ENCODE measurements at regions not wholly inside any gene's neighbourhood (a gene's known extent, or its start where the extent isn't known, plus 50 kb on each side); places are given as distances from the start of the nearest gene placed in this dataset.

DNA sequence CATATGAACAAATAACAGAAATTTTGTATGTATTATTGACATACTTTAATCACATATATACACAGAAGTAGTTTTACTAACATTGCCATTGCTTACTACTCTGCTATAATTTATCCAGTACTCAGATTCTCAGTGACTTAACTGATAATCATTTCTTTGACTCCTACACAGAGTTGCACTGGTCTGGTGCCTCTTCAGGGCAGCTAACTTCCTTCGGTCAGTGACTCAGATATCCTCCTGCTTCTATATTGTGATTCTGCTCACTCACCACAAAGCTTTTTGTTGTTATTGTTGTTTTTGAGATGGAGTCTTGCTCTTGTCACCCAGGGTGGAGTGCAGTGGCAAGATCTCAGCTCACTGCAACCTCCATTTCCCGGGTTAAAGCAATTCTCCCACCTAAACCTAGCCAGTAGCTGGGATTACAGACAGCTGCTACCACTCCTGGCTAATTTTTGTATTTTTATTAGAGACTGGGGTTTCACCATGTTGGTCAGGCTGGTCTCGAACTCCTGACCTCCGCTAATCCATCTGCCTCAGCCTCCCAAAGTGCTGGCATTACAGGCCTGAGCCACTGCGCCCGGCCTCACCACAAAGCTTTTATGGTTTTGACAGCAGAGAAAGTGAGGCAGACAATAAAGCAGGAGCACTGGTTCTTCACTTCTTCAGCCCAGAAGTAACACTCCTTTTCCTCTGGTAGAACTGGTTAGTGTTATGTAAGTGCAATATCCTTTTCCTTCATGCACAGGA lies 499.3 kb downstream of the EPHA5 start:
- no peak overlapping the region for H3K4me3 Mint-ChIP-seq
- TF ChIP-seq, protein P1, sequence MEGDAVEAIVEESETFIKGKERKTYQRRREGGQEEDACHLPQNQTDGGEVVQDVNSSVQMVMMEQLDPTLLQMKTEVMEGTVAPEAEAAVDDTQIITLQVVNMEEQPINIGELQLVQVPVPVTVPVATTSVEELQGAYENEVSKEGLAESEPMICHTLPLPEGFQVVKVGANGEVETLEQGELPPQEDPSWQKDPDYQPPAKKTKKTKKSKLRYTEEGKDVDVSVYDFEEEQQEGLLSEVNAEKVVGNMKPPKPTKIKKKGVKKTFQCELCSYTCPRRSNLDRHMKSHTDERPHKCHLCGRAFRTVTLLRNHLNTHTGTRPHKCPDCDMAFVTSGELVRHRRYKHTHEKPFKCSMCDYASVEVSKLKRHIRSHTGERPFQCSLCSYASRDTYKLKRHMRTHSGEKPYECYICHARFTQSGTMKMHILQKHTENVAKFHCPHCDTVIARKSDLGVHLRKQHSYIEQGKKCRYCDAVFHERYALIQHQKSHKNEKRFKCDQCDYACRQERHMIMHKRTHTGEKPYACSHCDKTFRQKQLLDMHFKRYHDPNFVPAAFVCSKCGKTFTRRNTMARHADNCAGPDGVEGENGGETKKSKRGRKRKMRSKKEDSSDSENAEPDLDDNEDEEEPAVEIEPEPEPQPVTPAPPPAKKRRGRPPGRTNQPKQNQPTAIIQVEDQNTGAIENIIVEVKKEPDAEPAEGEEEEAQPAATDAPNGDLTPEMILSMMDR (IDR thresholded peaks at IDR 0.05) = no peak
- DNase-seq = no peak
- no peaks in the 10 kb centered on the region for H3K27me3 Mint-ChIP-seq (ENCODE audit: low read depth, poor library complexity)
- no peaks in the 10 kb centered on the region for H3K36me3 Mint-ChIP-seq (ENCODE audit: low read depth)
- no peaks in the 10 kb centered on the region for H3K4me1 Mint-ChIP-seq
- H3K9me3 Mint-ChIP-seq = peaks cover 7% of the 10 kb centered on the region
- no peak overlapping the region for H3K27ac Mint-ChIP-seq

DNA sequence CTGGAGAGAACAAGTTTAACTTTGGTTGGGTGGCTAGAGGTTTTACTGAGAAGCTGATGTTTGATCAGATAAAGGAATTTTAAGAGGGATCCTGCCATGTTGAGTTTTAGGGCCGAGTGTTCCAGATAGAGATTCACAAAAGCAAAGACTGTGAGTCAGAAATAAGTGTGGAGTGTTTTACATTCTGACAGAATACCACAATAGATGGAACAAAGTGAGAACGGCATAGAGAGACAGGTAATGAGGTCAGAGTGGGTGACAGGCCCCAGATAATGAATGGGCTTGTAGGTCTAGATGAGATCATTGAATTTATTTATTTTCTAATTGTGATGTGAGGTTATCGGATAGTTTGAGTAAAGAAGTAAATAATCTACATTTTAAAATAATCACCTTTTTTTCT lies 502.6 kb downstream of the EPHA5 start:
- DNase-seq = no peak
- TF ChIP-seq, protein P1 (IDR thresholded peaks at IDR 0.05) = no peak
- H3K4me3 Mint-ChIP-seq = no peak overlapping the region
- no peaks in the 10 kb centered on the region for H3K27me3 Mint-ChIP-seq (ENCODE audit: low read depth, poor library complexity)
- H3K27ac Mint-ChIP-seq = no peak overlapping the region
- no peaks in the 10 kb centered on the region for H3K4me1 Mint-ChIP-seq
- H3K36me3 Mint-ChIP-seq (ENCODE audit: low read depth) = no peaks in the 10 kb centered on the region
- no peaks in the 10 kb centered on the region for H3K9me3 Mint-ChIP-seq

DNA sequence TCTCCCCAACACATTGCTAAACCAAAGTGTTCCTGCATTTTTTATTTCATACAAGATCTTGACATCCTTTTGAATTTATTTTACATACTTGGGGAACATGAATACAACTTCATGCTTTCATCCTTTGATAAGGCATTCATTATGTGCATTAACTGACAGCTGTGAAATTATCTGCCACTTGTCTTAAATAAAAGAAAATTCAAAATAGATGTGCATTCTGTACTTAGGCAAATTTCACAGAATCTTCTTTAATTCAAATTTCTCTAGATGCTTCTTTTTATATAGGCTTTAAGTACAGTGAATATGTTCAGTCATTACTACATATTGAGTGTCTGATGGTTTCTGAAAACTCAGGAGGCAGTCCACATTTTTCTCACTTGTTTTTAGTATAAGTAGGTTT lies 518.1 kb downstream of the EPHA5 start:
- Mint-ChIP-seq H3K9me3 (peaks cover 5% of the 10 kb centered on the region), H3K27ac (no peak overlapping the region), H3K4me1 (no peaks in the 10 kb centered on the region), H3K36me3 (ENCODE audit: low read depth) (no peaks in the 10 kb centered on the region), H3K4me3 (no peak overlapping the region), H3K27me3 (ENCODE audit: low read depth, poor library complexity) (no peaks in the 10 kb centered on the region)
- TF ChIP-seq, protein P1 (IDR thresholded peaks at IDR 0.05) = no peak
- DNase-seq = no peak

DNA sequence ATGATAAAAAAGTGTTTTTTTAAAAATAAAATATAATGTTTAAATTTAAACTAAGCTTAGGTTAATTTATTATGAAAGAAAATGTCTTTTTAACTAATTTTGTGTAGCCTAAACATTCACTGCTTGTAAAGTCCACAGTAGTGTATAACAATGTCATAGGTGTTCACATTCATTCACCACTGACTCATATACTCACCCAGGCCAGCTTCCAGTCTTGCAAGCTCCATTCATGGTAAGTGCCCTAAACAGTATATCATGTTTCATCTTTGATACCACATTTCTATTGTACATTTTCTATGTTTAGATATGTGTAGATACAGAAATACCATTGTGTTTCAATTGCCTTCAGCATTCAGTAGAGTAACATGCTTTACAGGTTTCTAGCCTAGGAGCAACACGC lies 530.3 kb downstream of the EPHA5 start:
- no peak overlapping the region for H3K27ac Mint-ChIP-seq
- H3K9me3 Mint-ChIP-seq = peaks cover 27% of the 10 kb centered on the region
- H3K27me3 Mint-ChIP-seq (ENCODE audit: low read depth, poor library complexity) = no peaks in the 10 kb centered on the region
- H3K36me3 Mint-ChIP-seq (ENCODE audit: low read depth) = no peaks in the 10 kb centered on the region
- no peaks in the 10 kb centered on the region for H3K4me1 Mint-ChIP-seq
- TF ChIP-seq, protein P1 (IDR thresholded peaks at IDR 0.05) = no peak
- H3K4me3 Mint-ChIP-seq = no peak overlapping the region
- no peak for DNase-seq

DNA sequence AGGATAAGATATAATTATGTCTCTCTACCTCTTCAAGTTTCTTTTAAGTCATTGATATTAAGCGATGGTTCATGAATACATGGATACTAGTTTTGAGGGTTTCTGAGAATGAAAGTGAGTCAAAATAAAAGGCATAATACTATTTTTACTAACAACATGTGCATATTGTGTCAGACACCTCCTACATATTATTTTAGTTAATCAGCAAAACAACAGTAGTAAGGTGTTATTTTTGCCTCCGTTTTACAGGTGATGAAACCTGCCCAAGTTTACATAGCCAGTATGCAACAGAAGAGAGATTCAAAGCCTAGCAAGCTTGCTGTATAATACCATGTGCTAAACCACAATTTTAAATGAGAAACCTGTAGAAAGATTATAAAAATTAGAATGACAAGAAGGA lies 544.1 kb downstream of the EPHA5 start:
- Mint-ChIP-seq H3K27ac (no peak overlapping the region), H3K4me3 (no peak overlapping the region), H3K4me1 (no peaks in the 10 kb centered on the region), H3K9me3 (no peaks in the 10 kb centered on the region), H3K27me3 (ENCODE audit: low read depth, poor library complexity) (peaks cover 3% of the 10 kb centered on the region), H3K36me3 (ENCODE audit: low read depth) (no peaks in the 10 kb centered on the region)
- DNase-seq = no peak
- TF ChIP-seq, protein P1 (IDR thresholded peaks at IDR 0.05) = no peak

DNA sequence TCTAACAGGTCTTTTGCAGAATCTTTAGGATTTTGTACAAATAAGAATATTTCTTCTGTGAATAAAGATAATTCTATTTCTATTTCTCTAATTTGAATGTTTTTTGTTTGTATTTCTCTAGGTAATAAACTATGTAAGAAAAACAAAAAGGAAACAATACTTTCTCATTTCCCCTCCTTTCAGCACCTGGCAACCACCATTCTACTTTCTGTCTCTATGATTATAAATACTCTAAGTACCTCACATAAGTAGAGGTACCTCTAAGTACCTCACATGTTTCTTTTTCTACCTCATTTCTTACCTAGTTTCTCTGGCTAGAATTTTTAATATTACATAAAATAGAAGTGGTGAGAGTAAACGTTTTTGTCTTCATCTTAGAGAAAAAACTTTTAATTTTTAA lies 550.0 kb downstream of the EPHA5 start:
- H3K9me3 Mint-ChIP-seq = no peaks in the 10 kb centered on the region
- H3K4me1 Mint-ChIP-seq = no peaks in the 10 kb centered on the region
- TF ChIP-seq, protein P1 (IDR thresholded peaks at IDR 0.05) = no peak
- H3K4me3 Mint-ChIP-seq = no peak overlapping the region
- DNase-seq = no peak
- H3K27ac Mint-ChIP-seq = no peak overlapping the region
- peaks cover 3% of the 10 kb centered on the region for H3K27me3 Mint-ChIP-seq (ENCODE audit: low read depth, poor library complexity)
- no peaks in the 10 kb centered on the region for H3K36me3 Mint-ChIP-seq (ENCODE audit: low read depth)

All from nephron progenitor cell (in vitro differentiated cells).